G401.6 (cell line): ENCODE measurements at regions not wholly inside any gene's neighbourhood (a gene's known extent, or its start where the extent isn't known, plus 50 kb on each side); places are given as distances from the start of the nearest gene placed in this dataset.
"Not testable (repeated sequence)": the region's sequence is repeated elsewhere in the genome, so short reads cannot be mapped to it uniquely, and the experiment has no call there.

Source experiments
- FAIRE-seq: peaks from 2 replicates; lab custom pipeline; 2012; peaks lifted over from hg19 to GRCh38; lab: Jason Lieb, UNC

DNA sequence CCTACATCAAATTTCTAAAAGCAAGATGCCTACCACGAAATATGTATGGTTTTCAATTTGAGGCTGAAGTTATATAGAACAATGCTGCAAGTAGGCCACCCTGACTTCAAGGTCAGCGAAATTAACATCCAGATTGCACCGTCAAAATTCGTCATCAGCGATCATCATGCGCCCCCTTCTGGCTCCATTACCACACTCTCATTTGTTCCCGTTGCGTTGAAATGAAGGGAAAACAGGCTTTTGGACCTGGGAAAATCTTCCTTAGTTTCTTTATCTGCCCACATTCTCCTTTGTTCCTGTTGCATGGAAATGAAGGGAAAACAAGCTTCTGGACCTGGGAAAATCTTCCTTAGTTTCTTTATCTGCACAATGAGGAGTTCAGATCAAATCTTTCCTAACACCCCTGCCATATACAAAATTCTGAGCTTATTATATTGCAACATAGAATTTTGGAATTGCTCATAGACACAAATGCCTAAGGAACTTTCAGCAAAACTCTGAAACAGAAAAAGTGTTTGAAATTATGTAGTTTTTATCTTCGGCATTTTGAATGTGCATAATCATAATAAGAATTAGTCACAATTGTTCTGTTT, 98.2 kb upstream of the PRKCQ start:
- peak; percentile 47 for FAIRE-seq

DNA sequence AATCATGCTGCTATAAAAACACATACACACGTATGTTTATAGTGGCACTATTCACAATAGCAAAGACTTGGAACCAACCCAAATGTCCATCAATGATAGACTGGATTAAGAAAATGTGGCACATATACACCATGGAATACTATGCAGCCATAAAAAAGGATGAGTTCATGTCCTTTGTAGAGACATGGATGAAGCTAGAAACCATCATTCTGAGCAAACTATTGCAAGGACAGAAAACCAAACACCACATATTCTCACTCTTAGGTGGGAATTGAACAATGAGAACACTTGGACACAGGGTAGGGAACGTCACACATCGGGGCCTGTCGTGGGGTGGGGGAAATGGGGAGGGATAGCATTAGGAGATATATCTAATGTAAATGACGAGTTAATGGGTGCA, 97.1 kb upstream of the PRKCQ start:
- FAIRE-seq: not testable (repeated sequence)

DNA sequence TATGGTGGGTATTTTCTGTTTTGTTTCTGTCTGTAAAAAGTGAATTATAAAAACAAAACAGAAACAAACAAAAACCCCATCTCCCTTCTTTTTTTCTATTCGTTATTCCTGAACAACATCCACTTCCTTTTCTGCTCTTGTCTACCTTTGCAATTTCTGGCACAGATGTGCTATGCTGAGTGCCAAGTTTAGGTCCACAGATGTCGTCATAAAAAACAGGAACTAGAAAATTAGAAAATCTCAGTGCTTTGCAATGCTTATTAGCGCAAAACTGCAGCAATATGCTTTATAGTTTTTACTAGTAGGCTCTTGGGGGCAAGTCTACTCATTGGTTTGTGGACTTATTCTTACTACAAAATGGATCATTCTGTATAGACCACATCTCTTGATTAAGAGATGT, 94.2 kb upstream of the PRKCQ start:
- no peak for FAIRE-seq

DNA sequence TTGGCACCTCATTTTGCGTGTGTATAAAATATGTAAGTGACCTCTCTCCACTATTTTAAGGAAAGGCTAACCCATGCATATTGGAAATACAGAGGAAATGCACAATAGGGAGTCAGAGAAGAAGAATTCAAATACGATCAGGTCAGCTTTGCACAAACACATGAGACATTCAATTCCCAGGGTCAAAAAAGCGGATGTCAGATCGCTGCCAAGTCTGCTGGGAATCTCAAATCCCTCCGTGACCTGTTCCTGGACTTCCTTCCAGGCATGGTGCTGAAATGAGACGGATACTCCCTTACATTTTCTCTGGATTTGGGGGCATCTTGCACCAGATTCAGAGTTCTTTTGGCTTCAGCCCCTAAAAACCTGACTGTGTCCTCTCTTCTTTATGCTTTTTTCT, 91.9 kb upstream of the PRKCQ start:
- FAIRE-seq: no peak

DNA sequence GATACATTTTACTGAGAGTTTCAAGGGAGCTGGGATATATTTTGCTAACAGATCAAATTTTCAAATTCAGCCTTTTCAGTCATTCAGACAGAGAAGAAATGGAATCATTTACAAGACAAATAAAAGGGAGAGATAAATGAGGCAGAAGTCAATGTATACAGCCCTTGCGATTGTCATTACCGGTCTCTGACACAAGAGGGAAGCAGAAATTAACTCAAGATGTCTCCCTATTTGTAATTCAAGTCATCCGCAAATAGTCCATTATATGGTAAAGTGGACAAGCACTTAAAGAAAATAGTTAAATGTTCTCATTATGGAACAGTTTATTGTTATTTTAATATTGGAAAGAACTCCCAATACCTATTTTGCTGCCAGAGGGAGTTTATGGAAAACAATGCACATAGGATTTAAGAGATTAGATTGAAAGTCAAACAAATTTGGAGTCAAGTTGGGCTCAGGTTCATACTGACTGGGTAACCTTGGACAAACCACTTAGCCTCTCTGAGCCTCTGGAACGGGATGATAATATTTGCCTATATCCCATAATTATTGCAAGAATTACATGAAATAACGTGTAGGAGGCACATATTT, 89.3 kb upstream of the PRKCQ start:
- FAIRE-seq: peak; percentile 65

DNA sequence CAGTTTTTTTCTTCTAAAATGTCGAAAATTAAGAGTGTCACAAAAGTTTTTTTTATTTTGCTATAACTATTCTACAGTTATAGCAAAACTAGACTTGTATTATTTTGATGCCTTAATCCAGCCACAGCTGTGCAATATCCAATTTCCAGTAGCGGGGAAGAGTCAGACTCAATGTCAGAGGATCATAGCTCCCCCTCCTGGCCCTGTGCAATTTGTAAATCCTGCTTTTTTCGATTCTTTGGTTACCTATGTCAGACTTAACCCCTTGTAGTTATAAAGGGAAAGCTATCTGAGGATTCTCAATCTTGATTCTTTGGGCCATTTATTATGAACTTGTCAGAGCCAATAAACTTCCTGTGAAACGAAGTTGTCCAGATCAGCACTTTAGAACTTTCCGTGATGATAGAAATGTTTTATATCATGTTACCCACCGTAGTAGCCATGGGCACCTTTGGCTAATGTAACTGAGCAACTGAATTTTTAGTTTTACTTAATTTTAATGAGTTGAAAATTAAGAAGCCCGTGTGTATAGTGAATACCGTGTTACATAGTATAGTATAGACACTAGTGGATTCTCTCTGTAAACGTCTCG, 87.7 kb upstream of the PRKCQ start:
- FAIRE-seq: peak; percentile 37

DNA sequence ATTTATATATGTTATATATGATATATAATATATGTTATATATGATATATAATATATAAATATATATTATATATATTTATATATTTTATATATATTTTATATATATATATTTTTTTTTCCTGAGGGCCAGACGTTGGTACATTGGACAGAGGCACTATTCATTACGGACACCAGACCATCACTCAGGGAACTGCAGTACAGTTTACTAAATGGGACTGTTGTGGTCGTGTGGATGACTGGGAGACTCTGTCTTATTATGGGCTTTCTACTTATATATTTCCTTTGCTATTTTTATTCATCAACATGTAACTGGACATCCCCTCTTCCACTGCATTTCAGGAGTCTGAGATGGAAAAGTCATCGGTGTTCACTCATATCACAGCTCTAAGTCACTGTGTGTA, 87.1 kb upstream of the PRKCQ start:
- no peak for FAIRE-seq

DNA sequence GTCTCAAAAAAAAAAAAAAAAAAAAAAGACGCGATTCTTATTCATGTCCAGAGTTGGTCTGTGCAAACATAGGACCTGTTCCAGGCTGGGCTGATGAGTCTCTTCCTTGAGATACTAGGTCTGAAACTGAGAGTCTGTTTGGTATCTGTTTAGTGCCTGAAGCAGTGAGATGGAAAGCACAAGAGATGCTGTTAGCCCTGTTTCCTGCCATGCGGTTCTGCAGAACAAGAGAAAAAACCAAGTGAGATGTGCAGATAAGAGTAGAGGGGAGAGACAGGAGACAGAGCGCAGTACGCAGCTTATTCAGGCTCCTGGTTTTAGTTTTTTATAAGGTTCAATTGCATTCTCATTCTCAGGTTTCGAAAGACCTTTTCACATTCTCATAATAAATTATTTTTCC, 85.8 kb upstream of the PRKCQ start:
- FAIRE-seq: no peak

DNA sequence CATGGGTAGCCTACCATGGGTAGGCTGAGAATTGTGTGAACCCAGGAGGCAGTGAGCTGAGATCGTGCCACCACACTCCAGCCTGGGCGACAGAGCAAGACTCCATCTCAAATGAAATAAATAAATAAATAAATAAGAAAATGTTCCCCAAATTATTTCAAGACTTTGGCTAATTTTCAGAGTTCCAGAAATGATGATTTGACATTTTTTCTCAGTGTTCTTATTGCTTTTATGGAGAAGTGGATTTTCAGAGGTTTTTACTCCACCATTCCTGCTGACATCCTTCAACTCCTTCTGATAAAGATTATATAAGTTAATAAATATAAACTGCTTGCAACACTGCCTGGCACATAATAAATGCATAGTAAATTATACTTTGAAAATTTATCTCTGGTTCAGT, 80.4 kb upstream of the PRKCQ start:
- FAIRE-seq: no peak

DNA sequence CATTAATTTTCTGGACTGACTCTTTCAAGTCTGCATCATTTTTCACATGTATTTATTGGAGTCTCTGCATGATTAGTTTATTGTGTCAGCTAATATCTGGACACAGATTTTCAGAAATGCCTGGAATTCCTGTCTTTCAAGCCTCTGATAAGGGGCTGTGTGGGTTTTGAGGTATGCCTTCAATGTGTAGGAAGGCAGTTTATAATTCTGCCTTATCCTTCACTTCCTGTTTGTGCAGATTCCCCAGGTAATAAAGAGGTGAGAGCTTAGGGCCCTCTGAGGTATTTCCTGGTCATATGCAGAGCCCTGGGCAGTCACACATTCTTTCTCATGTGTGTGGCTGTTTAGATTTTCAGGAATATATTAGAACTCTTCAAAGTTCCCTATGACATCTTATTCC, 79.4 kb upstream of the PRKCQ start:
- no peak for FAIRE-seq

DNA sequence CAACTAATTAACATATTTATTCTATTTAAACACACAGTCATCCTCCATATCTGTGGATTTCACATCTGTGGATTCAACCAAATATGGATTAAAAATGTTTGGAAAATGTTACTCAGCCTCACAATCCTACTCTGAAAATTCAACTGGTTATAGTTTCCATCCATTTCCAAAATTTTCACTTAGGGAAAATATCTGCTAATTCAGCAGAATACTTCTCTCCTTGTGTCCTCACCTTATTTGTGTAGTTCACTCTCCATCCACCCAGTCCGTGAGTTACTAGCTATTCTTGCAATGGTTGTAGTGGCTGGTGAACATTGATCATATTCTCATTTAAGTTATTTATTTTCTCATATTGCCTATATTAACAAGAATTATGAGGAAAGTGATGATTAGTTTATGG, 77.6 kb upstream of the PRKCQ start:
- no peak for FAIRE-seq

DNA sequence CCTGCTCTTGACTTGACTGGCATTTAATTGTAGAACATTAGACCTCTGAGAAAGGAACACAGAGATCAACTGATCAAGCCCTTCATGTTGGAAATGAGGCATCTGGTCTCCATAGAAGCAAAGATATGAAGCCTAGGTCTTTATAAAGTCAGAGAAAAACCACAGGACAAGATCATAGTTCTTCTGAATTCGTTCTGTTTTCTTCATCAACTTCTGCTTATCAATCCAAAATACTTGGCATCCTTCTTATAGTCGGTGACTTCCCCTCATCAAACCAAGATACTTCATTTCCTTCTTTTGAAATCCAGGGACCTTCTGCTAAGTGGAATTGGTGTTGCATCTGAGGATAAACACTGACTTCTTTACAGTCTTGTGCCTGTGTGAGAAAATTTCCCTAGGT, 77.1 kb upstream of the PRKCQ start:
- no peak for FAIRE-seq

DNA sequence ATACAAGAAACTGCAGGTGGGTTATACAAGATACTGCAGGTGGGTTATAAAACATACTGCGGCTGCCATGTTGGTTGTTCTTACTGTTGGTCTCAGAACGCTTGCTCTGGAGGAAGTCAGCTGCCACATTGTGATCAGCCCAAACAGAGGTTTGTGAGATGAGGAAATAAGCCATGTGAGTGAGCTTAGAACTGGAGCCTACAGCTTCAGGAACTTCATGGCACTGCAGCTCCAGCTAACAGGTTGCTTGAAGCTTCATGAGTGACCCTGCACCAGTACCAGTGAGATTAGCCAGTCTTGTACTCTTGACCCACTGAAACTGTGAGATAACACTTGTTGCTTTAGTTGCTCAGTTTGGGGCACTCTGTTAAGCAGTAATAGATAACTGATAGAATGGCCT, 74.5 kb upstream of the PRKCQ start:
- no peak for FAIRE-seq

DNA sequence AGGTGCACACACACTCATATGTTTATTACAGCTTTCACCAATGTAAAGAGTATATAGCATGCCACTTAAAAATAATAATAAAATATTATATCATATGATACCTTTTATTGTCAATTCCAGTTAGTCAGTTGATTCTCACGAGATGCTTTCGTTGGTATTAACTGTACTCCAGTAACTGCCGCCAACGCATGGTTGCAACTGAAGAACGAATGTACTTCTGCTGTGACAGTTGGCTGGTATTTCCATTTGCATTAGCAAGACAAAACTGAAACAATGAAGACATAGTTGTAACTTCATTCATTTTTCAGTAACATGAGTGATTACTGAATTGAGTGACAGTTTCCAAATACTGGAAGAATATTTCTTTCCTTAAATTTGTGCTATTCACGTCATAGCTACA, 70.5 kb upstream of the PRKCQ start:
- no peak for FAIRE-seq

DNA sequence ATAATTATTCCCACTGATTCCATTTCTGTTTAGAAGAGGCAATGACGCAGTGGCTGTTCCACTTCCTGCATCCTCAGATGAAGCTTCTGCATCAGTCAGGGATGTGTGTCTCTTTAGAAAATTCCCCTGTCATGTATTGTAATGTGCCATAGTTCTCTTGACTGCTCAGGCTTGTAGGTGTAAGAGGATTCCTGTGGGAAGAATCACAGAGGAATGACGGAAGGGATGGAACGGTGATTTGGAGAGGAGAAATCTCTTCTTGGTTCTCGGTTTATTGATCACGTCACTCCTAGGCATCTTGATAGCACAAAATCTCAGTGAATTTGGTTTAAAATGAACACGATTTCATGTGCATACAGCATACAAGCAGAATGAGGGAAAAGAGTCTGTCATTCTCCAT, 69.8 kb upstream of the PRKCQ start:
- no peak for FAIRE-seq

DNA sequence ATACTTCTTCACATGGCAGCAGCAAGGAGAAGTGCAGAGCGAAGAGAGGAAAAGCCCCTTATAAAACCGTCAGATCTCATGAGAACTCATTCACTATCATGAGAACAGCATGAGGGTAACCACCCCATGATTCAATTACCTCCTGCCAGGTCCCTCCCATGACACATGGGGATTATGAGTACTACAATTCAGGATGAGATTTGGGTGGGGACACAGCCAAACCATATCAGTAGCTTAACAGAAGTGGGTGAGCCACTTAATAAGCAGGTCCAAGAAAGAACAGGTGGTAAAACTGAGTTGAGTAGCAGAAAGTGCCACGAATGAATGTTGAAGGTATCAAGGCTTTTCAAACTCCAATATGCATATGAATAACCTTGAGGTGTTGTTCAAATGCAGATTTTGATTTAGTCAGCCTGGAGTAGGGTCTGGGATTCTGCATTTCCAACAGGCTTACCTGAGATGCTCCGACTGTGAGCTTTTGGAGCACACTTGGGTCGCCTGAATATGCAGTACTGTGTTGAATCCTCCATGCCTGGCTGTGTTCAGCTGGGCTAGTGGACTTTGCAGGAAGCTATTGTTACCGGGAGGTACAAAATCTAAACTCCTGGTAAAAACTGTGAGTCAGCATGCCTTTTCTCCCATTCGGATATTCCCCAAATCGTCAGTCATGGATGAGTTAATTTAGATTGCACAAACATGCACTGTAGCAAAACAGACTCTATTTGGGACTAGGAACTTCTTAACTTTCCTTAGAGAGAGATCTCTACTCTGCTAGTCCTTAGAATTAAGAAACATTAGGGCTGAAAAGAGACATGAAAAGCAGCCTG, 69.0 kb upstream of the PRKCQ start:
- FAIRE-seq: no peak

DNA sequence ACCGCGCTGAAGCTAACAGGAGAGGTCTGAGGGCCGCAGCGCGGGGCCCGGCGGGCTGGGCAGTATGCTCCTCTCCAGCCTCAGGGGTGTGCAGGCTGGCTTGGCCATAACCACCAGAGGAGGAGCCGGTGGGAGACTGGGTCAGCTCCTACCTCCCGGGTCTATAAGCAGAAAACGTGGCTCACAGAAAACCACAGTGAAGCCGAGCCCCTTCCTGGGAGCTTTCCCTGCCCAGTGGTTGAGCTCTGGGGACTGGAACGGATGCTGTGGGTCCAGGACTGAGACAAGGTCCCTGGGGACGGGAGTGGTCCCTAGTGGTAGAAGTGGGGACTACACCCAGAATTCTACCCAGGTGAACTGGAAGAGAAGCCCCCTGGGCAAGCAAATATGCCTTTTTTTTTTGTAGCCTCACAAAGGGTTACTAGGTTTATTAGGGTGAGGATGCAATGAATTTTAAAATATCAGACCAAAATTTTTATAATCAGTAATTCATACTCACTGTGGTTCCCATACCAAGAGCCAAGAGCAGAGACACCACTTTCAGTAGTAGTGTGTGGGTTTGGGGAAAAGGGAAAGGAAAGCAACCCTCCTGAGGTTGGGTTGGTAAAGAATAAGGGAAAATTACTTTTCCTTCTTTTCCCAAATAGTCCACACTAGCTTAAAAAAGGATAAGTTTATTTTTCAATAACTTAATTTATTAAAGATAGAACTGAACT, 67.9 kb upstream of the PRKCQ start:
- FAIRE-seq: no peak

DNA sequence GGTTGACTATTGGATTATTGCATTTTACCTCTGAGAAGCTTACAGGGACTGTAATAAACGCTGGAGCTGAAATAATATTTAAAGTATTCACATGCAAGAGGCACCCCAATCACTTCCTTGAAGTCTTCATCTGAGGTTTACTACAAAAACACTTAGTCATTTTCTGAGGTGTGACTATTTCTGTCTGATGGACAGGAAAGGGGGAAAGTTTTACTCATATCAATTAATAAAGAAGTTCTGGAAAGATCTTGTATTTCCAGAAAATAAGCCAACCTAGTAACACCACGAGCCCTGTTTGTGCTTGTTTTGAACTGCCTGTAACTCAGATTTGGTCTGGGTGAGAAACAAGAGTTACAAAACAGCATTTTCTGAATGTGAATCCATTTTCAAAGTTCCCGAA, 63.9 kb upstream of the PRKCQ start:
- FAIRE-seq: no peak

DNA sequence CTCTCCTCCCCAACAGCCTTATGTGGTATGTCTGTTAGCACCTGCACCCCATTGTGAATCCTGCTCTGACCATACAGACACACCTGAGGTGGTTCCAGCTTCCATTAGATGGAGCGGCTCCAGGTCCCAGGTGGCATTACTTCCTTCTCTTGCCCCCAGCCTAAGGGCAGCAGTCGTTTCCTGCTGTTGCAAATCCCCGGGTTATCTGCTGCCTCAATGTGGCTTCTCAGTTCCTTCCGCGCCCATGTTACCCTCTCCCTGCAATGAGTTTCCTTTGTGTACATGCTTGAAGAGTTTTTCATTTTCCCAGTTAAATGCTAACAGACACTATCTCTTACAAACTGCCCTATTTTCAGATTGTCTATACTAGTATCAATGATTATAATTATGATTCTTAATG, 62.8 kb upstream of the PRKCQ start:
- FAIRE-seq: no peak

DNA sequence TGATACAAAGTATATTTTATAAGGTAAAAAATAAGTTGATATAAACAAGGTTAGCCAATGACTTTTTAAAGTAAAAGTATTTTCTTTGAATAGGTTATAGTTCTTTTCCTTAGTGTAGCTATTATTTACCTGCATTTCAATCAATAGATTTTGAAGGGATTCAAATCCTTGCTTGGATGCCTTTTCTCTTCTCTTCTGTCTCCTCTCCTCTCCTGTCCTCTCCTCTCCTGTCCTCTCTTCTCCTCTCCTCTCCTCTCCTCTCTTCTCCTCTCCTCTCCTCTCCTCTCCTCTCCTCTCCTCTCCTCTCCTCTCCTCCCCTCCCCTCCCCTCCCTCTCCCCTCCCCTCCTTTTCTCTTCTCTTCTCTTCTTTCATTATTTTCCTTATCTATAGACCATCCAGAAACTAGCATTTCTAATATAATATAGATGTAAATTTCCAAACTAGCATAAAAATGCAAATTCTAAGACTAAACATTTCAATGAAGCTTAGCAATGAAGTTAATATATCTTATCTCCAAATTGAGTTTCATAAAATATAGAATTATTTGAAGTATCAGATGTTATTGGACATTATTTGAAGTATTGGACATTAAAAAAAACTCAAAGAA, 60.5 kb upstream of the PRKCQ start:
- no peak for FAIRE-seq

DNA sequence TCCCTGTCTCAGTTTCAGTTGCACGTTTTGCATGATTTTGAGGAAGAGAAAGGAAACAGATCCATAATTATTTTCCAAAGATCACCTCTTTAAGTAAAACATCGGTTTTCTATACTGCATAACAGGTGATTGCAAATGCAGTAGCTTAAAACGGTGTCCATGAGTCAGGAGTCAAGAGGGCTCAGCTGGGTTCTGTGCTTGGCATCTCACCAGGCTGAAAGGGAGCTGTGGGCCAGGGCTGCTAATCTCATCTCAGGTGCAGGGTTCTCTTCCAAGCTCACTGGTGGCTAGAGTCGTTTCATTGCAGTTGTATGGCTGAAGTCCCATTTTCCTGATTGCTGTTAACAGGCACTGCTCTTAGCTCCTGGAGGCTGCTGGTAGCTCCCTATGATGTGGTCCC, 57.0 kb upstream of the PRKCQ start:
- FAIRE-seq: no peak

DNA sequence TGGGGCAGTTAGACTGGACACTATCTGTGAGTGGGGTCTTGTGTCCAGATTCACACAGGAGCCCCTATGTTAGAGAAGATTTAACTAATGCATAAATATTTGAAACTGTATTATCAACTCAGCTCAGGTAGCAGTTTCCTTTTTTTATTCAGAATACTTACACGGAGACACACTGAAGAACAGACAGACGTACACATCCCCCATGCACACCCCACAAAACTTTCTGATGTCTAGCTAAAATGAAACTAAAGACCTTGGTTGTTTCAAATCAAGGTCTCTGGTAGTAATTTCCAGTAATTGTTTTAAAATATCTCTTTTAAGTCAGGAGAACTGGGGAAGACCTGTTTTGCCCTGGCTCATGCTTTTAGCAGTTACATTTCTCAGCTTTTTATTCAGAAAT, 55.7 kb upstream of the PRKCQ start:
- FAIRE-seq: no peak
